Adrenal gland (tissue), 9 donors: ENCODE measurements at regions not wholly inside any gene's neighbourhood (a gene's known extent, or its start where the extent isn't known, plus 50 kb on each side); places are given as distances from the start of the nearest gene placed in this dataset.

ENCODE experiments used
- DNase-seq, 7 donors: peaks; one replicate each; pipeline ENCODE4 v3.0.0-alpha.2; 2019 to 2020
- H3K27ac ChIP-seq, 5 donors: fragments of 200-600 bp; sonication (generic) in 4 of 5; 1 replicate in 3 of 5; 2 replicates in 2 of 5; pipeline versions ENCODE4 v1.5.1 to v1.8.0; 2016 to 2020; ENCODE audit warnings: mild to moderate bottlenecking in 1 of 5
- H3K27me3 ChIP-seq: fragments of 200-600 bp; 2 replicates; pipeline ENCODE4 v1.8.0; 2021
- H3K36me3 ChIP-seq, 2 donors: fragments of 200-600 bp; replicated peaks in 1 of 2; 1 replicate in 1 of 2; 2 replicates in 1 of 2; pipeline versions ENCODE4 v1.5.1 to v1.8.0; 2018 to 2022
- H3K4me1 ChIP-seq, 2 donors: fragments of 200-600 bp; replicated peaks in 1 of 2; 1 replicate in 1 of 2; 2 replicates in 1 of 2; pipeline versions ENCODE4 v1.5.1 to v1.8.0; 2018 to 2021
- H3K4me3 ChIP-seq, 4 donors: fragments of 200-600 bp; sonication (generic) in 3 of 4; one replicate each; pipeline ENCODE4 v1.5.1; 2016 to 2018
- H3K9me3 ChIP-seq, 3 donors: fragments of 200-600 bp; sonication (generic) in 1 of 3; replicated peaks in 1 of 3; 1 replicate in 2 of 3; 2 replicates in 1 of 3; pipeline versions ENCODE4 v1.5.1 to v1.8.0; 2016 to 2021
- POLR2A ChIP-seq, 2 donors: fragments of 450-650 bp; IDR thresholded peaks; one replicate each; pipeline ENCODE4 v1.6.1; 2017; ENCODE audit warnings: antibody characterized with exemption in 2 of 2, mild to moderate bottlenecking in 2 of 2, moderate library complexity in 1 of 2
- WGBS, 4 donors: extraction: QIAGEN DNeasy Blood & Tissue Kit in 2 of 4; methylation state at CpG; one replicate each; pipeline versions ENCODE4 v1.1.5 to v1.1.7; 2013 to 2017; 5-methylcytosine and 5-hydroxymethylcytosine counted together
- intact Hi-C, 2 donors: fragments of 100-400 bp; cut with DNase I; formaldehyde crosslinking; loops; one replicate each; pipeline versions ENCODE4 v1.14.1 to v1.15.0; 2022 to 2023
- TF ChIP-seq, protein P1 (sequence below), 6 experiments: fragments of 450-650 bp in 4 of 6; fragments of 200-600 bp in 2 of 6; sonication (generic) in 1 of 6; IDR thresholded peaks; 1 replicate in 5 of 6; 2 replicates in 1 of 6; pipeline versions ENCODE4 v1.5.1 to v1.8.0; 2016 to 2021; ENCODE audit warnings: antibody characterized with exemption in 6 of 6, mild to moderate bottlenecking in 2 of 6, moderate library complexity in 1 of 6
- donor health status: healthy with polysubstance abuse.
- donor health status: Bipolar disorder and iron deficiency.
- donor health status: DM: yes; HTN: yes; CAD: no.
- donor health status: DM: no; HTN: no; CAD: no.
- donor health status: DM: no; HTN: no; CAD: no.

- WGBS, 4 donors = 74 to 85% (median 81%) methylated on average over 4 to 5 of the region's 5 CpGs
- Histone ChIP-seq H3K27me3 (peaks cover 18% of the 10 kb centered on the region), H3K36me3 (no peaks in the 10 kb centered on the region), H3K27ac (no peak overlapping the region), H3K4me1 (no peaks in the 10 kb centered on the region), H3K4me3 (no peak overlapping the region), H3K9me3 (no peaks in the 10 kb centered on the region)
- no peak for DNase-seq
- intact Hi-C loops = no loop called here
- TF ChIP-seq, protein P1, sequence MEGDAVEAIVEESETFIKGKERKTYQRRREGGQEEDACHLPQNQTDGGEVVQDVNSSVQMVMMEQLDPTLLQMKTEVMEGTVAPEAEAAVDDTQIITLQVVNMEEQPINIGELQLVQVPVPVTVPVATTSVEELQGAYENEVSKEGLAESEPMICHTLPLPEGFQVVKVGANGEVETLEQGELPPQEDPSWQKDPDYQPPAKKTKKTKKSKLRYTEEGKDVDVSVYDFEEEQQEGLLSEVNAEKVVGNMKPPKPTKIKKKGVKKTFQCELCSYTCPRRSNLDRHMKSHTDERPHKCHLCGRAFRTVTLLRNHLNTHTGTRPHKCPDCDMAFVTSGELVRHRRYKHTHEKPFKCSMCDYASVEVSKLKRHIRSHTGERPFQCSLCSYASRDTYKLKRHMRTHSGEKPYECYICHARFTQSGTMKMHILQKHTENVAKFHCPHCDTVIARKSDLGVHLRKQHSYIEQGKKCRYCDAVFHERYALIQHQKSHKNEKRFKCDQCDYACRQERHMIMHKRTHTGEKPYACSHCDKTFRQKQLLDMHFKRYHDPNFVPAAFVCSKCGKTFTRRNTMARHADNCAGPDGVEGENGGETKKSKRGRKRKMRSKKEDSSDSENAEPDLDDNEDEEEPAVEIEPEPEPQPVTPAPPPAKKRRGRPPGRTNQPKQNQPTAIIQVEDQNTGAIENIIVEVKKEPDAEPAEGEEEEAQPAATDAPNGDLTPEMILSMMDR (IDR thresholded peaks at IDR 0.05) = no peak
- no peak for TF ChIP-seq POLR2A (IDR thresholded peaks at IDR 0.05)
These were observed 75.1 kb upstream of the INSIG1 start for GRCh38 chr7:155222573-155222972.

GRCh38 chr7:155223021-155223420 is 74.7 kb upstream of the INSIG1 start:
- Histone ChIP-seq H3K4me3 (no peak overlapping the region), H3K9me3 (no peaks in the 10 kb centered on the region), H3K27me3 (peaks cover 16% of the 10 kb centered on the region), H3K4me1 (no peaks in the 10 kb centered on the region), H3K27ac (no peak overlapping the region), H3K36me3 (no peaks in the 10 kb centered on the region)
- intact Hi-C loops = no loop called here
- no peak for TF ChIP-seq POLR2A (IDR thresholded peaks at IDR 0.05)
- TF ChIP-seq, protein P1 (IDR thresholded peaks at IDR 0.05) = no peak
- 83 to 93% (median 90%) methylated on average over 12 of the region's 12 CpGs for WGBS, 4 donors
- DNase-seq = no peak

DNA sequence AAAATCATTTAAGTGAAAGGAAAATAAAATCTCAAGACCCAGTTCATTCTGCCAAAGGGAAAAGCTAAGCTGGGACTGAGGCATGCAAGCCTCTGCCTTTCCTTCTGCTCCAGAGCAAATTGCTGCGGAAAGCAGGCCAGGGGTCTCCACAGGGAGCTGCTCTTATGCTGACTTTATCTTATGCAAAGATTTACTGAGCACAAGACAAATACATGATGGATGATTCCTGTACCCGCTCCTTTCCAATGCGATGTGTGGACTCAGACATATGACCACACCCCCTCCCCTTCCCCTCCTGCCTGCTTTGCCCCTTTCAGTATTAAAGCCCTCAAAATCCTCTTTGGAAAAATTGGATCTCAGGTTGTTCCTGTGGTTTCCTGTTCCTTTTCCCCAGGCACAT is 74.2 kb upstream of the INSIG1 start:
- Histone ChIP-seq H3K9me3 (no peaks in the 10 kb centered on the region), H3K36me3 (no peaks in the 10 kb centered on the region), H3K4me3 (no peak overlapping the region), H3K27ac (no peak overlapping the region), H3K4me1 (no peaks in the 10 kb centered on the region), H3K27me3 (peaks cover 12% of the 10 kb centered on the region)
- TF ChIP-seq, protein P1 (IDR thresholded peaks at IDR 0.05) = no peak
- TF ChIP-seq POLR2A (IDR thresholded peaks at IDR 0.05) = no peak
- intact Hi-C loops = no loop called here
- no peak for DNase-seq
- 72 to 80% (median 77%) methylated on average over 3 of the region's 3 CpGs for WGBS, 4 donors

GRCh38 chr7:155224116-155224811 is 73.4 kb upstream of the INSIG1 start:
- intact Hi-C loops = no loop called here
- no peak for DNase-seq
- Histone ChIP-seq H3K9me3 (no peaks in the 10 kb centered on the region), H3K27me3 (peaks cover 12% of the 10 kb centered on the region), H3K4me3 (no peak overlapping the region), H3K4me1 (no peaks in the 10 kb centered on the region), H3K27ac (no peak overlapping the region), H3K36me3 (no peaks in the 10 kb centered on the region)
- 62 to 76% (median 68%) methylated on average over 12 of the region's 12 CpGs for WGBS, 4 donors
- TF ChIP-seq, protein P1 (IDR thresholded peaks at IDR 0.05) = no peak
- no peak for TF ChIP-seq POLR2A (IDR thresholded peaks at IDR 0.05)
